Erythroblast (primary cell): ENCODE measurements at regions not wholly inside any gene's neighbourhood (a gene's known extent, or its start where the extent isn't known, plus 50 kb on each side); places are given as distances from the start of the nearest gene placed in this dataset.
"Not testable (repeated sequence)": the region's sequence is repeated elsewhere in the genome, so short reads cannot be mapped to it uniquely, and the experiment has no call there.

ENCODE experiments used
- DNase-seq, 2 experiments: peaks; one replicate each; lab custom pipeline; 2025; lab: John Stamatoyannopoulos, UW
- GATA1 ChIP-seq: IDR thresholded peaks from 2 replicates; pipeline ENCODE4 v1.6.1; 2011; ENCODE audit warnings: low read depth, mild to moderate bottlenecking, control low read depth, low read length, moderate library complexity
- POLR2A ChIP-seq: IDR thresholded peaks from 2 replicates; pipeline ENCODE4 v1.6.1; 2011; ENCODE audit warnings: mild to moderate bottlenecking, low read length

DNA sequence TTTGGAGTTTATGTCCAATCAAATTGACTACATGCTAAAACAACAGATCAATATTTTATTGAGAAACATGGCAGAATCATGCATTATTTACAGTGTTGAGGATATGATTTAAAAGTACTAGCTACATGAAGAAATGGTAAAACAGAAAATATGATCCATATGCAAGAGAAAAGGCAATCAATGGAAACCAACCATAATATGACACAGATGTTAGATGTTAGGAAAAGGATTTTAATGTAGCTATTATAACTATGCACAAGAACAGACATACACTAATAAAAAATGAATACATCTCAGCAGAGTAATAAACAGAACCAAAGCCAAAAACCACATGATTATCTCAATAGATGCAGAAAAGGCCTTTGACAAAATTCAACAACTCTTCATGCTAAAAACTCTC is 166.2 kb upstream of the CACNA2D1 start:
- TF ChIP-seq GATA1 (no peak), POLR2A (no peak)
- no peak for DNase-seq

- DNase-seq = peak; percentile 20 to 58
- TF ChIP-seq POLR2A (no peak), GATA1 (no peak)
Observed at GRCh38 chr7:82605247-82605864, 161.8 kb upstream of the CACNA2D1 start.

- TF ChIP-seq POLR2A (no peak), GATA1 (no peak)
- no peak for DNase-seq
Observed at GRCh38 chr7:82602066-82602465, 158.5 kb upstream of the CACNA2D1 start.

GRCh38 chr7:82600531-82600930 is 157.0 kb upstream of the CACNA2D1 start:
- no peak for DNase-seq
- TF ChIP-seq GATA1 = no peak
- no peak for TF ChIP-seq POLR2A

- no peak for DNase-seq
- no peak for TF ChIP-seq POLR2A
- TF ChIP-seq GATA1 = no peak
Observed at GRCh38 chr7:82599895-82600294, 156.3 kb upstream of the CACNA2D1 start.

DNA sequence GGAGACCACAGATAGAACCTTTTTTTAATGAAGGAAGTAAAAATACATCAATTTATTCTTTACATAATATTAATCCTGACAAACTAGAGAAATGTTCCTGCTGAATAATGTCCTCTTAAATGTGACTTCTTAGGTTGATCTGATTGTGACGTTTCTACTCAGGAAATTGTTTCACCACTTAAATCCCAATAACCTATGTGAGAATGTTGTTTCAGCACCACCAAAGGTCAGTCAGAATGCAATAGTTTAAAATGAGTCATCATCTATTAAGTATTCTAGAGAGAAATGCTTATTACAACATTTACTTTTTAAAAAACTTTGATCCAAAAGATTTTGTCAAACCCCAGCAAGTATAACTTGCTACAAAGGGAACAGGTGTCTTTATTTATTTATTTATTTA is 155.4 kb upstream of the CACNA2D1 start:
- TF ChIP-seq GATA1 (no peak), POLR2A (no peak)
- no peak for DNase-seq

DNA sequence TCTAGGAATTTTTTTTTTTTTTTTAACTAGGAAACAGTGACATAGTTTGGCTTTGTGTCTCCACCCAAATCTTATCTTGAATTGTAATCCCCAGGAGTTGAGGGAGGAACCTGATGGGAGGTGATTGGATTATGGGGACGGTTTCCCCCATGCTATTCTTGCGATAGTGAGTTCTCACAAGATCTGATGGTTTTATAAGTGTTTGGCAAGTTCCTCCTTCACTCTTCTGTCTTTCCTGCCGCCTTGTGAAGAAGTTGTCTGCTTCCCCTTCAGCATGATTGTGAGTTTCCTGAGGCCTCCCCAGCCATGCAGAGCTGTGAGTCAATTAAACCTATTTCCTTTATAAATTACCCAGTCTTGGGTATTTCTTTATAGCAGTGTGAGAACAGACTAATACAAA is 152.2 kb upstream of the CACNA2D1 start:
- peak in 1 of 2 experiments; percentile 6 for DNase-seq

DNA sequence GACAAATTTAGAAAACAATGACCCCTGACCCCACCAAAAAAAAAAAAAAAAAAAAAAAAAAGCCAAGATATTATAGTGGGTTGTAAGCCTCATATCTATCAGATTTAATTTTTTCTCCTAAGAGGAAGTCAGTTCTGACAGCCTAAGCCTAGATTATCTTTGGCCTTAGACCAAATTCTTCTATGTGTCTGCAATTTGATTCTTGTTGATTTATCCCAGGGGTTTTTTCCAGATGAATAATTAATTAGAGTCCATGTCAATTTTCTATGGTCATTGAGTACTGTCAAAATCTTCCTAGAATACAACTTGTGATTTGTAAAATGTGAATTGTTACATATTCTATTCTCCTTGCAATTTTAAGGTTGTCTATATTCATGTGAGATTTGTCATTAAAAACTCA is 151.6 kb upstream of the CACNA2D1 start:
- DNase-seq = no peak
- TF ChIP-seq POLR2A (no peak), GATA1 (no peak)

- no peak for TF ChIP-seq GATA1
- TF ChIP-seq POLR2A = no peak
- no peak for DNase-seq
Observed at GRCh38 chr7:82594665-82595064, 151.1 kb upstream of the CACNA2D1 start.

- no peak for TF ChIP-seq POLR2A
- TF ChIP-seq GATA1 = no peak
- DNase-seq = no peak
Observed at GRCh38 chr7:82593780-82594179, 150.2 kb upstream of the CACNA2D1 start.

- DNase-seq = no peak
- TF ChIP-seq GATA1 (no peak), POLR2A (no peak)
Observed at GRCh38 chr7:82592416-82592815, 148.8 kb upstream of the CACNA2D1 start.

GRCh38 chr7:82579047-82579446 is 135.5 kb upstream of the CACNA2D1 start:
- DNase-seq = no peak
- TF ChIP-seq GATA1 (no peak), POLR2A (no peak)

GRCh38 chr7:82578430-82578829 is 134.9 kb upstream of the CACNA2D1 start:
- TF ChIP-seq GATA1 (no peak), POLR2A (no peak)
- DNase-seq = no peak

DNA sequence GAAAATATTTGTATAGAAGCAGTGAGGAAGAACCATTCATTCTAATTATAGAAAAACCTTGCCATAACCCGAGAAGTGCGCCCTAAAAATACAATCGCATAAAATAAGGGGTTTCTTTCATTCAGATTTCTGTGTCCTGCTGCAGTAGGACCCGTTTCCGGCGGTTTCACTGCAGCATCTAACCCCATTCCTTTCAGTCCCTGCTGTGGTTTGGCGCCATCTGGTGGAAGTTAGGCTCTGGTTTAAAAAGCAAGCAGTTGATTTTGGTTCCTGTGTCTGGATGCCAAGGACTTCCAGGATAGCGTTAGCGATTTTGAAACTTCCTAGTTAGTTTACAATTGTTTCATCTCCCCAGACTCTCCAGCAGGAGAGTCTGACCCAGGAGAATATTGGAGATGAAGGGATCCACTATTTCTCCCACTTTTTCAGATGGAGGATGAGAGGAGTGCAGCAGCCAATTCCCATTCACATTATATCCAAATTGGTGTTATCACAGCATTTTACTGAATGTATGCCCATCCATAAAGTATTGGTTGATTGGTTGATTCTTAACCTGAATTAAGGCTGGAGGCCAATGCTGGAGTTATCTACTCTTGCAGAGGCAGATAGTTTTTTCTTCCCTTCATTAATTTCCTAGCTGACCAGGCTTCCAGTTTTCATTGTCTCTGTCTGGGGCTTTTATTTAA is 128.8 kb upstream of the CACNA2D1 start:
- DNase-seq = peak; percentile 66 to 81

GRCh38 chr7:82571047-82571446 is 127.5 kb upstream of the CACNA2D1 start:
- DNase-seq = not testable (repeated sequence)

More for the DNA sequence above, 128.8 kb upstream of the CACNA2D1 start:
- TF ChIP-seq POLR2A (no peak), GATA1 (no peak)
